GM12878 (cell line): ENCODE measurements at regions not wholly inside any gene's neighbourhood (a gene's known extent, or its start where the extent isn't known, plus 50 kb on each side); places are given as distances from the start of the nearest gene placed in this dataset.

Experiments
- ATAC-seq: fragments of 200-7000 bp; cut with Tn5 transposase; 3 replicates; pipeline ENCODE4 v1.9.1; 2020; ENCODE audit warnings: mild to moderate bottlenecking, moderate library complexity
- BruUV-seq: library from RNA; stranded (reverse); fragments of 400-500 nt; replicated peaks from 2 replicates; lab custom pipeline; 2021; lab: Mats Ljungman, UMichigan
- CTCF ChIA-PET: fragments of 300-600 bp; sonication (Branson Sonifier 250); formaldehyde crosslinking; extraction: SDS; loops from one replicate; lab custom pipeline; 2021; ENCODE audit warnings: inconsistent platforms; lab: Yijun Ruan, JAX
- POLR2A ChIA-PET: fragments of 350-600 bp; formaldehyde crosslinking; extraction: SDS; loops from one replicate; lab custom pipeline; 2021; ENCODE audit warnings: inconsistent platforms; lab: Charles Lee
- RAD21 ChIA-PET: fragments of 300-600 bp; sonication (Branson Sonifier 250); formaldehyde crosslinking; loops from one replicate; lab custom pipeline; 2023; ENCODE audit warnings: antibody characterized with exemption; ENCODE audit not compliant: unreplicated experiment; lab: Charles Lee
- SMC1A ChIA-PET: fragments of 300-600 bp; sonication (Branson Sonifier 250); formaldehyde crosslinking; loops from one replicate; lab custom pipeline; 2023; ENCODE audit not compliant: unreplicated experiment, uncharacterized antibody; lab: Charles Lee
- DNase-seq: peaks from one replicate; pipeline ENCODE4 v3.0.0-alpha.2; 2011; ENCODE audit warnings: low read depth, low spot score
- FAIRE-seq: peaks from 3 replicates; lab custom pipeline; 2011; peaks lifted over from hg19 to GRCh38; lab: Jason Lieb, UNC
- H2AFZ ChIP-seq: 2 replicates; pipeline ENCODE4 v1.6.0; 2011; ENCODE audit warnings: low read depth, low read length, control low read depth; ENCODE audit not compliant: control insufficient read depth
- H3K27ac ChIP-seq: 2 replicates; pipeline ENCODE4 v1.5.1; 2011; ENCODE audit warnings: control low read depth; ENCODE audit not compliant: control insufficient read depth, insufficient read depth
- H3K27me3 ChIP-seq, 2 experiments: replicated peaks in 1 of 2; 2 replicates each; pipeline versions ENCODE4 v1.6.0 to v1.6.1; 2011; ENCODE audit warnings: low read length in 1 of 2; ENCODE audit not compliant: control insufficient read depth in 2 of 2, insufficient read depth in 2 of 2
- H3K36me3 ChIP-seq, 2 experiments: 2 replicates each; pipeline ENCODE4 v1.5.1; 2011; ENCODE audit warnings: low read length in 1 of 2; ENCODE audit not compliant: control insufficient read depth in 2 of 2, insufficient read depth in 2 of 2
- H3K4me1 ChIP-seq: 2 replicates; pipeline ENCODE4 v1.6.1; 2011; ENCODE audit warnings: mild to moderate bottlenecking, low read length, moderate library complexity, mixed read lengths; ENCODE audit not compliant: control insufficient read depth, insufficient read depth
- H3K4me2 ChIP-seq: 2 replicates; pipeline ENCODE4 v1.6.0; 2011; ENCODE audit warnings: control low read depth; ENCODE audit not compliant: control insufficient read depth, insufficient read depth
- H3K4me3 ChIP-seq: fragments of 200-600 bp; sonication (generic); 2 replicates; pipeline ENCODE4 v1.5.1; 2016
- H3K79me2 ChIP-seq: 2 replicates; pipeline ENCODE4 v1.6.0; 2011; ENCODE audit warnings: low read length; ENCODE audit not compliant: control insufficient read depth, insufficient read depth
- H3K9ac ChIP-seq: 2 replicates; pipeline ENCODE4 v1.8.0; 2011; ENCODE audit warnings: low read length, control low read depth, mixed read lengths; ENCODE audit not compliant: control insufficient read depth, insufficient read depth
- H3K9me3 ChIP-seq: replicated peaks from 3 replicates; pipeline ENCODE4 v1.5.1; 2011; ENCODE audit warnings: mild to moderate bottlenecking, low read length; ENCODE audit not compliant: control insufficient read depth, insufficient read depth
- H4K20me1 ChIP-seq: 2 replicates; pipeline ENCODE4 v1.6.0; 2011; ENCODE audit not compliant: control insufficient read depth, insufficient read depth
- BMI1 ChIP-seq: fragments of 450-650 bp; IDR thresholded peaks from 2 replicates; pipeline ENCODE4 v1.6.1; 2016; ENCODE audit warnings: mild to moderate bottlenecking, moderate library complexity, borderline replicate concordance
- CBFB ChIP-seq: IDR thresholded peaks from 2 replicates; pipeline ENCODE4 v1.6.1; 2016; ENCODE audit warnings: antibody characterized with exemption, low read depth
- HDAC6 ChIP-seq: fragments of 200-600 bp; sonication (generic); IDR thresholded peaks from one replicate; pipeline ENCODE4 v1.8.0; 2017; ENCODE audit warnings: antibody characterized with exemption; ENCODE audit not compliant: unreplicated experiment
- MEF2A ChIP-seq: IDR thresholded peaks from 2 replicates; pipeline ENCODE4 v1.6.1; 2011; ENCODE audit warnings: low read depth, mild to moderate bottlenecking, low read length, moderate library complexity; ENCODE audit not compliant: insufficient read depth
- MEF2B ChIP-seq: fragments of 450-650 bp; IDR thresholded peaks from 2 replicates; pipeline ENCODE4 v1.6.1; 2018; ENCODE audit warnings: mild to moderate bottlenecking, moderate library complexity; ENCODE audit not compliant: partially characterized antibody, poor library complexity, severe bottlenecking
- MTA2 ChIP-seq: fragments of 450-650 bp; IDR thresholded peaks from 2 replicates; pipeline ENCODE4 v1.6.1; 2016; ENCODE audit warnings: low read depth, mild to moderate bottlenecking, moderate library complexity
- NR2C1 ChIP-seq: fragments of 450-650 bp; IDR thresholded peaks from 2 replicates; pipeline ENCODE4 v1.6.1; 2017; ENCODE audit warnings: antibody characterized with exemption, mild to moderate bottlenecking, moderate library complexity
- POLR2A ChIP-seq: IDR thresholded peaks from 2 replicates; pipeline ENCODE4 v1.6.1; 2011; ENCODE audit warnings: low read depth, mild to moderate bottlenecking, low read length
- SPI1 ChIP-seq: IDR thresholded peaks from 2 replicates; pipeline ENCODE4 v1.6.1; 2011; ENCODE audit warnings: low read depth, mild to moderate bottlenecking, low read length, moderate library complexity, borderline replicate concordance; ENCODE audit not compliant: insufficient read depth
- STAT1 ChIP-seq: fragments of 450-650 bp; conservative IDR thresholded peaks from 2 replicates; pipeline ENCODE4 v1.6.1; 2014; ENCODE audit warnings: antibody characterized with exemption, mild to moderate bottlenecking
- ZBTB33 ChIP-seq: fragments of 450-650 bp; IDR thresholded peaks from 2 replicates; pipeline ENCODE4 v1.6.1; 2017; ENCODE audit warnings: mild to moderate bottlenecking
- ZZZ3 ChIP-seq: IDR thresholded peaks from 2 replicates; pipeline ENCODE4 v1.6.1; 2011; ENCODE audit warnings: low read depth; ENCODE audit not compliant: control insufficient read depth, insufficient read length
- WGBS: methylation state at CpG from one replicate; pipeline ENCODE4 v1.1.6; 2016; ENCODE audit warnings: low lambda C conversion rate; ENCODE audit not compliant: insufficient replicate concordance, insufficient coverage; ENCODE audit errors: missing lambda C conversion rate; 5-methylcytosine and 5-hydroxymethylcytosine counted together
- in situ Hi-C: fragments of 300-500 bp; cut with MboI; formaldehyde crosslinking; loops from 9 replicates; pipeline ENCODE4 v1.14.3; 2018; ENCODE audit warnings: mixed read lengths
- intact Hi-C: fragments of 100-400 bp; cut with micrococcal nuclease; formaldehyde crosslinking; loops from one replicate; pipeline ENCODE4 v1.14.2; 2022; ENCODE audit not compliant: unreplicated experiment

GRCh38 chr4:13289391-13289790, 194.7 kb downstream of the RAB28 start:
- H2AFZ ChIP-seq, result no peak overlapping the region
- ATAC-seq (no peak), FAIRE-seq (no peak), DNase-seq (no peak)
- no peaks in the 10 kb centered on the region for H3K79me2 ChIP-seq
- in situ Hi-C loops, result no loop called here
- intact Hi-C loops, result no loop called here
- H3K4me2 ChIP-seq, result no peak overlapping the region
- BruUV-seq, result no TSS peak
- no peaks in the 10 kb centered on the region for H3K9me3 ChIP-seq
- H4K20me1 ChIP-seq, result no peaks in the 10 kb centered on the region
- 80% methylated on average over 1 of the region's 1 CpG for WGBS
- H3K36me3 ChIP-seq, result no peaks in the 10 kb centered on the region
- ChIA-PET CTCF (interaction anchor here (0.7 to 1.0 kb wide), 2 partner anchors 39 to 336 kb away, joined by 3 to 7 read pairs; no protein-coding TSS in a partner anchor), SMC1A (no interaction called here), POLR2A (no interaction called here), RAD21 (no interaction called here)
- H3K27ac ChIP-seq, result no peak overlapping the region
- H3K27me3 ChIP-seq, result no peaks in the 10 kb centered on the region
- H3K9ac ChIP-seq, result no peak overlapping the region
- H3K4me1 ChIP-seq, result no peaks in the 10 kb centered on the region
- TF ChIP-seq ZZZ3 (no peak), ZBTB33 (no peak), MEF2B (no peak), MEF2A (no peak), HDAC6 (no peak), STAT1 (no peak), CBFB (no peak), NR2C1 (no peak), SPI1 (no peak), MTA2 (no peak), BMI1 (no peak), POLR2A (no peak)
- no peak overlapping the region for H3K4me3 ChIP-seq
